H9 (cell line): ENCODE measurements at regions not wholly inside any gene's neighbourhood (a gene's known extent, or its start where the extent isn't known, plus 50 kb on each side); places are given as distances from the start of the nearest gene placed in this dataset.

Experiments
- DNase-seq: peaks from one replicate; pipeline ENCODE4 v3.0.0-alpha.2; 2017
- H2AFZ ChIP-seq: one replicate; pipeline ENCODE4 v1.6.1; 2013; ENCODE audit warnings: mild to moderate bottlenecking, low read length, control low read depth, moderate library complexity
- H2AK5ac ChIP-seq: 2 replicates; pipeline ENCODE4 v1.6.1; 2013; ENCODE audit warnings: low read length, control low read depth, mixed read lengths; ENCODE audit not compliant: insufficient read length
- H2BK120ac ChIP-seq: one replicate; pipeline ENCODE4 v1.6.1; 2013; ENCODE audit warnings: low read depth, mild to moderate bottlenecking, low read length, control low read depth, inconsistent platforms; ENCODE audit not compliant: poor library complexity, severe bottlenecking
- H2BK12ac ChIP-seq: 2 replicates; pipeline ENCODE4 v1.6.1; 2013; ENCODE audit warnings: low read length, control low read depth, mixed read lengths, low read depth; ENCODE audit not compliant: insufficient read length
- H2BK15ac ChIP-seq: 2 replicates; pipeline ENCODE4 v1.6.1; 2013; ENCODE audit warnings: low read depth, low read length, control low read depth
- H2BK20ac ChIP-seq: one replicate; pipeline ENCODE4 v1.6.1; 2013; ENCODE audit warnings: low read depth, mild to moderate bottlenecking, low read length, control low read depth, inconsistent platforms; ENCODE audit not compliant: poor library complexity, severe bottlenecking
- H2BK5ac ChIP-seq: 2 replicates; pipeline ENCODE4 v1.6.1; 2013; ENCODE audit warnings: low read length, control low read depth, mixed read lengths; ENCODE audit not compliant: insufficient read length
- H3K14ac ChIP-seq: 2 replicates; pipeline ENCODE4 v1.6.1; 2013; ENCODE audit warnings: low read length, control low read depth; ENCODE audit not compliant: insufficient read depth
- H3K18ac ChIP-seq: 2 replicates; pipeline ENCODE4 v1.6.1; 2013; ENCODE audit warnings: low read depth, mild to moderate bottlenecking, mixed read lengths, low read length, control low read depth; ENCODE audit not compliant: insufficient read length
- H3K23ac ChIP-seq: 2 replicates; pipeline ENCODE4 v1.6.1; 2013; ENCODE audit warnings: low read length, control low read depth, mixed read lengths, low read depth; ENCODE audit not compliant: insufficient read length
- H3K23me2 ChIP-seq: 2 replicates; pipeline ENCODE4 v1.6.1; 2013; ENCODE audit warnings: low read depth, mild to moderate bottlenecking, mixed read lengths, low read length, control low read depth; ENCODE audit not compliant: insufficient read length, poor library complexity, severe bottlenecking
- H3K27ac ChIP-seq: 2 replicates; pipeline ENCODE4 v1.5.1; 2013; ENCODE audit warnings: low read length, control low read depth, mixed read lengths, low read depth; ENCODE audit not compliant: insufficient read length
- H3K27me3 ChIP-seq: 2 replicates; pipeline ENCODE4 v1.6.1; 2013; ENCODE audit warnings: low read length, control low read depth, inconsistent platforms; ENCODE audit not compliant: insufficient read depth
- H3K4ac ChIP-seq: 2 replicates; pipeline ENCODE4 v1.6.1; 2013; ENCODE audit warnings: low read depth, mild to moderate bottlenecking, control low read depth, inconsistent platforms, low read length, moderate library complexity
- H3K4me1 ChIP-seq: 2 replicates; pipeline ENCODE4 v1.6.1; 2013; ENCODE audit warnings: low read length, control low read depth, inconsistent platforms; ENCODE audit not compliant: insufficient read depth
- H3K4me2 ChIP-seq: 2 replicates; pipeline ENCODE4 v1.6.1; 2013; ENCODE audit warnings: low read length, control low read depth, mixed read lengths; ENCODE audit not compliant: insufficient read length, insufficient read depth
- H3K56ac ChIP-seq: 2 replicates; pipeline ENCODE4 v1.6.1; 2013; ENCODE audit warnings: low read depth, mild to moderate bottlenecking, mixed read lengths, low read length, control low read depth; ENCODE audit not compliant: insufficient read length
- H3K79me1 ChIP-seq: 2 replicates; pipeline ENCODE4 v1.6.1; 2013; ENCODE audit warnings: low read depth, mild to moderate bottlenecking, moderate library complexity, low read length, control low read depth, inconsistent platforms; ENCODE audit not compliant: insufficient read depth, poor library complexity, severe bottlenecking
- H3K79me2 ChIP-seq: 2 replicates; pipeline ENCODE4 v1.6.1; 2013; ENCODE audit warnings: low read length, control low read depth, inconsistent platforms; ENCODE audit not compliant: insufficient read depth
- H3K9ac ChIP-seq: 2 replicates; pipeline ENCODE4 v1.6.1; 2013; ENCODE audit warnings: low read length, control low read depth, mixed read lengths; ENCODE audit not compliant: insufficient read length; ENCODE audit errors: extremely low read depth
- H3K9me3 ChIP-seq: one replicate; pipeline ENCODE4 v1.6.1; 2013; ENCODE audit warnings: low read depth, low read length, inconsistent platforms; ENCODE audit not compliant: control insufficient read depth
- H3T11ph ChIP-seq: one replicate; pipeline ENCODE4 v1.6.1; 2013; ENCODE audit warnings: mild to moderate bottlenecking, low read length, control low read depth, inconsistent platforms
- H4K20me1 ChIP-seq: one replicate; pipeline ENCODE4 v1.6.1; 2013; ENCODE audit not compliant: control insufficient read depth, insufficient read length, insufficient read depth
- H4K5ac ChIP-seq: 2 replicates; pipeline ENCODE4 v1.6.1; 2013; ENCODE audit warnings: low read depth, mild to moderate bottlenecking, mixed read lengths, low read length, control low read depth; ENCODE audit not compliant: insufficient read length
- H4K8ac ChIP-seq: replicated peaks from 2 replicates; pipeline ENCODE4 v1.6.1; 2013; ENCODE audit warnings: low read length, control low read depth, mixed read lengths, low read depth; ENCODE audit not compliant: insufficient read length
- H4K91ac ChIP-seq: 2 replicates; pipeline ENCODE4 v1.6.1; 2013; ENCODE audit warnings: low read depth, mild to moderate bottlenecking, moderate library complexity, mixed read lengths, low read length, control low read depth; ENCODE audit not compliant: insufficient read length
- H3K27ac Mint-ChIP-seq, 3 experiments: 2 replicates in 2 of 3; 3 replicates in 1 of 3; pipeline ENCODE4 v1.8.0; 2020 to 2021; ENCODE audit warnings: mixed read lengths in 3 of 3, mild to moderate bottlenecking in 1 of 3, moderate library complexity in 1 of 3
- H3K27me3 Mint-ChIP-seq: 2 replicates; pipeline ENCODE4 v1.8.0; 2021; ENCODE audit warnings: low read depth, mild to moderate bottlenecking, moderate library complexity, mixed read lengths
- H3K36me3 Mint-ChIP-seq, 3 experiments: 2 replicates in 2 of 3; 3 replicates in 1 of 3; pipeline ENCODE4 v1.8.0; 2020 to 2021; ENCODE audit warnings: low read depth in 3 of 3, mixed read lengths in 3 of 3; ENCODE audit not compliant: insufficient read depth in 1 of 3
- H3K4me1 Mint-ChIP-seq, 2 experiments: 2 replicates each; pipeline ENCODE4 v1.8.0; 2020; ENCODE audit warnings: mixed read lengths in 2 of 2
- H3K4me3 Mint-ChIP-seq, 2 experiments: 2 replicates in 1 of 2; 3 replicates in 1 of 2; pipeline ENCODE4 v1.8.0; 2020 to 2021; ENCODE audit warnings: mild to moderate bottlenecking in 2 of 2, mixed read lengths in 2 of 2, moderate library complexity in 1 of 2
- H3K9me3 Mint-ChIP-seq, 2 experiments: 2 replicates in 1 of 2; 3 replicates in 1 of 2; pipeline ENCODE4 v1.8.0; 2020; ENCODE audit warnings: mild to moderate bottlenecking in 2 of 2, mixed read lengths in 2 of 2, moderate library complexity in 1 of 2
- WGBS: extraction: QIAGEN DNeasy Blood & Tissue Kit; methylation state at CpG from one replicate; pipeline ENCODE4 v1.1.7; 2013; ENCODE audit warnings: missing lambda C conversion rate, low lambda C conversion rate, mixed read lengths; ENCODE audit not compliant: insufficient read length; ENCODE audit errors: extremely low coverage; 5-methylcytosine and 5-hydroxymethylcytosine counted together
- TF ChIP-seq, protein P1 (sequence below): fragments of 200-600 bp; sonication (generic); conservative IDR thresholded peaks from 3 replicates; pipeline ENCODE4 v1.8.0; 2021; ENCODE audit warnings: antibody characterized with exemption, mild to moderate bottlenecking

DNA sequence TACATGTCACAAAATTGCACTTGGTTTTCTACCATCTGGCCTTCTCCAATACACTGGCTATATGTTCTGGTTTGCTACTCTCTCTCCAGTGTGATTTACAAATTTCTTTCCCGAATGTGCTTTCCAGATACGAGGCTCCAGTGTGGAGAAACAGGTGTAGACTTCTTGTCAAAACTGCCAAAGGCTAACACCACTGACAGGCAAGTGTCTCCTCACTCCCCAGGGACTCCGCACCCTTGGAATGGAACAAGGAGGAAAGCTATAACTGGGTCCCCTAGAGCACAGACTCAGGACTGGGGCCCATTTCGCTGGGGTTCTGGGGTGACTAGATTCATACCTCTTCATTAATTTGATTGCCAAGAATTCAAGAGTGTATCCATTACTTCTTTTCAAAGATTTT is 161.8 kb downstream of the FOXO1 start:
- no peaks in the 10 kb centered on the region for H4K20me1 ChIP-seq
- no peak overlapping the region for H3K14ac ChIP-seq
- H3T11ph ChIP-seq: no peak overlapping the region
- TF ChIP-seq, protein P1, sequence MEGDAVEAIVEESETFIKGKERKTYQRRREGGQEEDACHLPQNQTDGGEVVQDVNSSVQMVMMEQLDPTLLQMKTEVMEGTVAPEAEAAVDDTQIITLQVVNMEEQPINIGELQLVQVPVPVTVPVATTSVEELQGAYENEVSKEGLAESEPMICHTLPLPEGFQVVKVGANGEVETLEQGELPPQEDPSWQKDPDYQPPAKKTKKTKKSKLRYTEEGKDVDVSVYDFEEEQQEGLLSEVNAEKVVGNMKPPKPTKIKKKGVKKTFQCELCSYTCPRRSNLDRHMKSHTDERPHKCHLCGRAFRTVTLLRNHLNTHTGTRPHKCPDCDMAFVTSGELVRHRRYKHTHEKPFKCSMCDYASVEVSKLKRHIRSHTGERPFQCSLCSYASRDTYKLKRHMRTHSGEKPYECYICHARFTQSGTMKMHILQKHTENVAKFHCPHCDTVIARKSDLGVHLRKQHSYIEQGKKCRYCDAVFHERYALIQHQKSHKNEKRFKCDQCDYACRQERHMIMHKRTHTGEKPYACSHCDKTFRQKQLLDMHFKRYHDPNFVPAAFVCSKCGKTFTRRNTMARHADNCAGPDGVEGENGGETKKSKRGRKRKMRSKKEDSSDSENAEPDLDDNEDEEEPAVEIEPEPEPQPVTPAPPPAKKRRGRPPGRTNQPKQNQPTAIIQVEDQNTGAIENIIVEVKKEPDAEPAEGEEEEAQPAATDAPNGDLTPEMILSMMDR: no peak
- no peak overlapping the region for H3K4me2 ChIP-seq
- H4K8ac ChIP-seq: no peak overlapping the region
- no peak overlapping the region for H3K9ac ChIP-seq
- H3K27ac ChIP-seq: no peak overlapping the region
- H3K18ac ChIP-seq: no peak overlapping the region
- no peaks in the 10 kb centered on the region for H3K9me3 ChIP-seq
- DNase-seq: no peak
- Mint-ChIP-seq H3K9me3 (no peaks in the 10 kb centered on the region), H3K27ac (no peak overlapping the region), H3K27me3 (no peaks in the 10 kb centered on the region), H3K4me1 (peaks cover 2 to 7% of the 10 kb centered on the region in 2 experiments; a peak in 3 of 4 replicates), H3K36me3 (no peaks in the 10 kb centered on the region), H3K4me3 (no peak overlapping the region)
- H3K4ac ChIP-seq: no peak overlapping the region
- H2AFZ ChIP-seq: no peak overlapping the region
- no peak overlapping the region for H2BK15ac ChIP-seq
- H3K56ac ChIP-seq: no peak overlapping the region
- H3K79me1 ChIP-seq: no peaks in the 10 kb centered on the region
- no peak overlapping the region for H4K91ac ChIP-seq
- no peaks in the 10 kb centered on the region for H3K4me1 ChIP-seq
- no peak overlapping the region for H2BK5ac ChIP-seq
- H2BK120ac ChIP-seq: no peak overlapping the region
- H2BK20ac ChIP-seq: no peak overlapping the region
- H3K23ac ChIP-seq: no peak overlapping the region
- H4K5ac ChIP-seq: no peak overlapping the region
- WGBS: no CpG with 5 or more reads among the region's 4 CpGs
- H2BK12ac ChIP-seq: no peak overlapping the region
- no peaks in the 10 kb centered on the region for H3K79me2 ChIP-seq
- no peak overlapping the region for H2AK5ac ChIP-seq
- H3K23me2 ChIP-seq: no peaks in the 10 kb centered on the region
- no peaks in the 10 kb centered on the region for H3K27me3 ChIP-seq
